GM12878 (cell line): ENCODE measurements at regions not wholly inside any gene's neighbourhood (a gene's known extent, or its start where the extent isn't known, plus 50 kb on each side); places are given as distances from the start of the nearest gene placed in this dataset.

Experiments
- BCL11A ChIP-seq: IDR thresholded peaks from 2 replicates; pipeline ENCODE4 v1.6.1; 2011; ENCODE audit warnings: low read depth, low read length
- BRCA1 ChIP-seq: IDR thresholded peaks from 2 replicates; pipeline ENCODE4 v1.6.1; 2011; ENCODE audit warnings: low read depth, low read length, improper control_type of control experiment
- CBX5 ChIP-seq: sonication (generic); IDR thresholded peaks from 2 replicates; pipeline ENCODE4 v1.6.1; 2016; ENCODE audit warnings: low read depth, moderate library complexity, mild to moderate bottlenecking, inconsistent platforms
- CREM ChIP-seq: IDR thresholded peaks from 2 replicates; pipeline ENCODE4 v1.6.1; 2014; ENCODE audit warnings: antibody characterized with exemption, low read depth
- EP300 ChIP-seq, 2 experiments: fragments of 150-350 bp in 1 of 2; IDR thresholded peaks; 2 replicates each; pipeline ENCODE4 v1.6.1; 2011 to 2012; ENCODE audit warnings: low read depth in 2 of 2, low read length in 2 of 2, borderline replicate concordance in 1 of 2, improper control_type of control experiment in 1 of 2, inconsistent platforms in 1 of 2; ENCODE audit not compliant: control insufficient read depth in 1 of 2
- JUNB ChIP-seq: IDR thresholded peaks from 2 replicates; pipeline ENCODE4 v1.6.1; 2016; ENCODE audit warnings: antibody characterized with exemption, mild to moderate bottlenecking
- NR2F1 ChIP-seq: fragments of 450-650 bp; conservative IDR thresholded peaks from 2 replicates; pipeline ENCODE4 v1.6.1; 2017; ENCODE audit warnings: mild to moderate bottlenecking
- SKIL ChIP-seq: fragments of 450-650 bp; IDR thresholded peaks from 2 replicates; pipeline ENCODE4 v1.6.1; 2017; ENCODE audit warnings: mild to moderate bottlenecking, low read depth, inconsistent platforms; ENCODE audit not compliant: poor library complexity, severe bottlenecking
- SPI1 ChIP-seq: IDR thresholded peaks from 2 replicates; pipeline ENCODE4 v1.6.1; 2011; ENCODE audit warnings: low read depth, mild to moderate bottlenecking, low read length, moderate library complexity, borderline replicate concordance; ENCODE audit not compliant: insufficient read depth
- STAT1 ChIP-seq: fragments of 450-650 bp; conservative IDR thresholded peaks from 2 replicates; pipeline ENCODE4 v1.6.1; 2014; ENCODE audit warnings: antibody characterized with exemption, mild to moderate bottlenecking
- TARDBP ChIP-seq: IDR thresholded peaks from 2 replicates; pipeline ENCODE4 v1.6.1; 2016; ENCODE audit warnings: borderline replicate concordance
- TCF3 ChIP-seq: IDR thresholded peaks from 2 replicates; pipeline ENCODE4 v1.6.1; 2012; ENCODE audit warnings: low read depth, mild to moderate bottlenecking, low read length, borderline replicate concordance; ENCODE audit not compliant: insufficient read depth
- TCF7 ChIP-seq: IDR thresholded peaks from 2 replicates; pipeline ENCODE4 v1.6.1; 2014; ENCODE audit warnings: antibody characterized with exemption, borderline replicate concordance
- ZNF217 ChIP-seq: fragments of 450-650 bp; IDR thresholded peaks from 2 replicates; pipeline ENCODE4 v1.6.1; 2017; ENCODE audit warnings: antibody characterized with exemption, mild to moderate bottlenecking
- ZNF274 ChIP-seq: IDR thresholded peaks from one replicate; pipeline ENCODE4 v1.8.0; 2011; ENCODE audit not compliant: insufficient read length, insufficient read depth
- TF ChIP-seq, protein P1 (sequence below): fragments of 450-650 bp; IDR thresholded peaks from 2 replicates; pipeline ENCODE4 v1.6.1; 2018; ENCODE audit warnings: mild to moderate bottlenecking, low read depth, moderate library complexity; ENCODE audit not compliant: partially characterized antibody
- TF ChIP-seq, protein P2 (sequence below): fragments of 450-650 bp; formaldehyde crosslinking; IDR thresholded peaks from 2 replicates; pipeline ENCODE4 v1.4.0; 2020; ENCODE audit warnings: mild to moderate bottlenecking, moderate library complexity
- TF ChIP-seq, protein P3 (sequence below): fragments of 150-350 bp; IDR thresholded peaks from 2 replicates; pipeline ENCODE4 v1.6.1; 2016; ENCODE audit warnings: low read depth, low read length

DNA sequence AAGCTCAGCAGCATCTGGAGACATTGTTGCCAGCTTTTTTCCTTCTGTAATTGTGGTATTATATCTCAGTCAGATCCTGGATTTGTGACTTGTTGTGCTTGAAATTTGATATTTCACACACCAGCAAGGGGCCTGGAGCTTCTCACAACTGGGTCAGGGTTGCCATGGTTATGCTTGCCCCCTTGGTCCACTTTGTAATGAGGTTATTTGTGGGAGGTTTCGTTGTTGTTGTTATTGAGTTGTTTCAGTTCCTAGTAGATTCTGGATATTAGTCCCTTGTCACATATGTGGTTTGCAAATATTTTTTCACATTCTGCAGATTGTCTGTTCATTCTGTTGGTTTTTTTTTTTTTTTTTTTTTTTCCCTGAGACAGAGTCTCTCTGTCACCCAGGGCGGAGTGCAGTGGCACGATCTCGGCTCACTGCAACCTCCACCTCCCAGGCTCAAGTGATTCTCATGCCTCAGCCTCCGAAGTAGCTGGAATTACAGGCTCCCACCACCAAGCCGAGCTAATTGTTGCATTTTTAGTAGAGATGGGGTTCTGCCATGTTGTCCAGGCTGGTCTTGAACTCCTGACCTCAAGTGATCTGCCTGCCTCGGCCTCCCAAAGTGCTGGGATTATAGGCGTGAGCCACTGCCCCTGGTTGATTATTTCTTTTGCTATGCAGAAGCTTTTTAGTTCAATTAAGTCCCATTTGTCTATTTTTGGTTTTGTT, 80.6 kb upstream of the ETV6 start (continued):
- TF ChIP-seq SKIL (peak; percentile 96), NR2F1 (peak; percentile 83), TCF3 (peak; percentile 61; the same call in 1 of the 2 replicates), JUNB (peak; percentile 95), SPI1 (peak; percentile 91), CREM (peak; percentile 92), EP300 (IDR thresholded peaks at IDR 0.05; ENCODE audit: borderline replicate concordance in 1 of 2, control insufficient read depth in 1 of 2, low read depth in 2 of 2, low read length in 2 of 2) (peak; percentile 99), TARDBP (no peak), TCF7 (peak; percentile 61; the same call in 1 of the 2 replicates), BRCA1 (no peak), BCL11A (peak; percentile 97), ZNF274 (no peak), CBX5 (peak; percentile 50; the same call in 1 of the 2 replicates), ZNF217 (peak; percentile 81; the same call in 1 of the 2 replicates), STAT1 (no peak)
- TF ChIP-seq, protein P1, sequence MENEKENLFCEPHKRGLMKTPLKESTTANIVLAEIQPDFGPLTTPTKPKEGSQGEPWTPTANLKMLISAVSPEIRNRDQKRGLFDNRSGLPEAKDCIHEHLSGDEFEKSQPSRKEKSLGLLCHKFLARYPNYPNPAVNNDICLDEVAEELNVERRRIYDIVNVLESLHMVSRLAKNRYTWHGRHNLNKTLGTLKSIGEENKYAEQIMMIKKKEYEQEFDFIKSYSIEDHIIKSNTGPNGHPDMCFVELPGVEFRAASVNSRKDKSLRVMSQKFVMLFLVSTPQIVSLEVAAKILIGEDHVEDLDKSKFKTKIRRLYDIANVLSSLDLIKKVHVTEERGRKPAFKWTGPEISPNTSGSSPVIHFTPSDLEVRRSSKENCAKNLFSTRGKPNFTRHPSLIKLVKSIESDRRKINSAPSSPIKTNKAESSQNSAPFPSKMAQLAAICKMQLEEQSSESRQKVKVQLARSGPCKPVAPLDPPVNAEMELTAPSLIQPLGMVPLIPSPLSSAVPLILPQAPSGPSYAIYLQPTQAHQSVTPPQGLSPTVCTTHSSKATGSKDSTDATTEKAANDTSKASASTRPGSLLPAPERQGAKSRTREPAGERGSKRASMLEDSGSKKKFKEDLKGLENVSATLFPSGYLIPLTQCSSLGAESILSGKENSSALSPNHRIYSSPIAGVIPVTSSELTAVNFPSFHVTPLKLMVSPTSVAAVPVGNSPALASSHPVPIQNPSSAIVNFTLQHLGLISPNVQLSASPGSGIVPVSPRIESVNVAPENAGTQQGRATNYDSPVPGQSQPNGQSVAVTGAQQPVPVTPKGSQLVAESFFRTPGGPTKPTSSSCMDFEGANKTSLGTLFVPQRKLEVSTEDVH = no peak
- TF ChIP-seq, protein P2, sequence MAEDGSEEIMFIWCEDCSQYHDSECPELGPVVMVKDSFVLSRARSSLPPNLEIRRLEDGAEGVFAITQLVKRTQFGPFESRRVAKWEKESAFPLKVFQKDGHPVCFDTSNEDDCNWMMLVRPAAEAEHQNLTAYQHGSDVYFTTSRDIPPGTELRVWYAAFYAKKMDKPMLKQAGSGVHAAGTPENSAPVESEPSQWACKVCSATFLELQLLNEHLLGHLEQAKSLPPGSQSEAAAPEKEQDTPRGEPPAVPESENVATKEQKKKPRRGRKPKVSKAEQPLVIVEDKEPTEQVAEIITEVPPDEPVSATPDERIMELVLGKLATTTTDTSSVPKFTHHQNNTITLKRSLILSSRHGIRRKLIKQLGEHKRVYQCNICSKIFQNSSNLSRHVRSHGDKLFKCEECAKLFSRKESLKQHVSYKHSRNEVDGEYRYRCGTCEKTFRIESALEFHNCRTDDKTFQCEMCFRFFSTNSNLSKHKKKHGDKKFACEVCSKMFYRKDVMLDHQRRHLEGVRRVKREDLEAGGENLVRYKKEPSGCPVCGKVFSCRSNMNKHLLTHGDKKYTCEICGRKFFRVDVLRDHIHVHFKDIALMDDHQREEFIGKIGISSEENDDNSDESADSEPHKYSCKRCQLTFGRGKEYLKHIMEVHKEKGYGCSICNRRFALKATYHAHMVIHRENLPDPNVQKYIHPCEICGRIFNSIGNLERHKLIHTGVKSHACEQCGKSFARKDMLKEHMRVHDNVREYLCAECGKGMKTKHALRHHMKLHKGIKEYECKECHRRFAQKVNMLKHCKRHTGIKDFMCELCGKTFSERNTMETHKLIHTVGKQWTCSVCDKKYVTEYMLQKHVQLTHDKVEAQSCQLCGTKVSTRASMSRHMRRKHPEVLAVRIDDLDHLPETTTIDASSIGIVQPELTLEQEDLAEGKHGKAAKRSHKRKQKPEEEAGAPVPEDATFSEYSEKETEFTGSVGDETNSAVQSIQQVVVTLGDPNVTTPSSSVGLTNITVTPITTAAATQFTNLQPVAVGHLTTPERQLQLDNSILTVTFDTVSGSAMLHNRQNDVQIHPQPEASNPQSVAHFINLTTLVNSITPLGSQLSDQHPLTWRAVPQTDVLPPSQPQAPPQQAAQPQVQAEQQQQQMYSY = no peak
- TF ChIP-seq, protein P3, sequence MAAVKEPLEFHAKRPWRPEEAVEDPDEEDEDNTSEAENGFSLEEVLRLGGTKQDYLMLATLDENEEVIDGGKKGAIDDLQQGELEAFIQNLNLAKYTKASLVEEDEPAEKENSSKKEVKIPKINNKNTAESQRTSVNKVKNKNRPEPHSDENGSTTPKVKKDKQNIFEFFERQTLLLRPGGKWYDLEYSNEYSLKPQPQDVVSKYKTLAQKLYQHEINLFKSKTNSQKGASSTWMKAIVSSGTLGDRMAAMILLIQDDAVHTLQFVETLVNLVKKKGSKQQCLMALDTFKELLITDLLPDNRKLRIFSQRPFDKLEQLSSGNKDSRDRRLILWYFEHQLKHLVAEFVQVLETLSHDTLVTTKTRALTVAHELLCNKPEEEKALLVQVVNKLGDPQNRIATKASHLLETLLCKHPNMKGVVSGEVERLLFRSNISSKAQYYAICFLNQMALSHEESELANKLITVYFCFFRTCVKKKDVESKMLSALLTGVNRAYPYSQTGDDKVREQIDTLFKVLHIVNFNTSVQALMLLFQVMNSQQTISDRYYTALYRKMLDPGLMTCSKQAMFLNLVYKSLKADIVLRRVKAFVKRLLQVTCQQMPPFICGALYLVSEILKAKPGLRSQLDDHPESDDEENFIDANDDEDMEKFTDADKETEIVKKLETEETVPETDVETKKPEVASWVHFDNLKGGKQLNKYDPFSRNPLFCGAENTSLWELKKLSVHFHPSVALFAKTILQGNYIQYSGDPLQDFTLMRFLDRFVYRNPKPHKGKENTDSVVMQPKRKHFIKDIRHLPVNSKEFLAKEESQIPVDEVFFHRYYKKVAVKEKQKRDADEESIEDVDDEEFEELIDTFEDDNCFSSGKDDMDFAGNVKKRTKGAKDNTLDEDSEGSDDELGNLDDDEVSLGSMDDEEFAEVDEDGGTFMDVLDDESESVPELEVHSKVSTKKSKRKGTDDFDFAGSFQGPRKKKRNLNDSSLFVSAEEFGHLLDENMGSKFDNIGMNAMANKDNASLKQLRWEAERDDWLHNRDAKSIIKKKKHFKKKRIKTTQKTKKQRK = no peak
